ENCODE measurements at regions not wholly inside any gene's neighbourhood (a gene's known extent, or its start where the extent isn't known, plus 50 kb on each side); places are given as distances from the start of the nearest gene placed in this dataset.

DNA sequence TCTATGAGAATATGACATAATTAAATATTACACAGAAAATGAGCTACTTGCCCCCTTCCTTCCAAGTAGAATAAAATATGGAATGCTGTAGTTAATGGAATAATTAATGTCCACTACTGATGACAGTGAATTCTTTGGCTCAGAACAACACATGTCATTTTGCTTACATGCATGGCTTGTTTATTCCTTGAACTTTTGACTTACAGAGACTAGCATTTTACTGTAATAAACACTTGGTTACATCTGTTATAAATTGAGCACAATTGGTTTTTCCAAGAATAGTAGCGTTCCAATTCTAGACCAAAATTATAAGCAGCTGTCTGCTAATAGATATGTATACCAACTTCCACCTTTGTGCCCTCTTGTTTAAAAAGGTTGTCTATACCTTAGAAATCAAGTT is 286.7 kb downstream of the OTUD1 start:
- TF ChIP-seq, protein P1, sequence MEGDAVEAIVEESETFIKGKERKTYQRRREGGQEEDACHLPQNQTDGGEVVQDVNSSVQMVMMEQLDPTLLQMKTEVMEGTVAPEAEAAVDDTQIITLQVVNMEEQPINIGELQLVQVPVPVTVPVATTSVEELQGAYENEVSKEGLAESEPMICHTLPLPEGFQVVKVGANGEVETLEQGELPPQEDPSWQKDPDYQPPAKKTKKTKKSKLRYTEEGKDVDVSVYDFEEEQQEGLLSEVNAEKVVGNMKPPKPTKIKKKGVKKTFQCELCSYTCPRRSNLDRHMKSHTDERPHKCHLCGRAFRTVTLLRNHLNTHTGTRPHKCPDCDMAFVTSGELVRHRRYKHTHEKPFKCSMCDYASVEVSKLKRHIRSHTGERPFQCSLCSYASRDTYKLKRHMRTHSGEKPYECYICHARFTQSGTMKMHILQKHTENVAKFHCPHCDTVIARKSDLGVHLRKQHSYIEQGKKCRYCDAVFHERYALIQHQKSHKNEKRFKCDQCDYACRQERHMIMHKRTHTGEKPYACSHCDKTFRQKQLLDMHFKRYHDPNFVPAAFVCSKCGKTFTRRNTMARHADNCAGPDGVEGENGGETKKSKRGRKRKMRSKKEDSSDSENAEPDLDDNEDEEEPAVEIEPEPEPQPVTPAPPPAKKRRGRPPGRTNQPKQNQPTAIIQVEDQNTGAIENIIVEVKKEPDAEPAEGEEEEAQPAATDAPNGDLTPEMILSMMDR (conservative IDR thresholded peaks at IDR 0.05; ENCODE audit: low read length), result no peak
- TF ChIP-seq EZH2phosphoT487 (IDR thresholded peaks at IDR 0.05; ENCODE audit: borderline replicate concordance), result no peak
